ENCODE measurements at regions not wholly inside any gene's neighbourhood (a gene's known extent, or its start where the extent isn't known, plus 50 kb on each side); places are given as distances from the start of the nearest gene placed in this dataset.

GRCh38 chr5:74407701-74408100 lies 232.8 kb downstream of the ENC1 start:
- DNase-seq (ENCODE audit: low read depth) (no peak), FAIRE-seq (no peak)
- no peaks in the 10 kb centered on the region for H3K27me3 ChIP-seq (ENCODE audit: control insufficient read depth, insufficient read depth, low read length)
- H3K4me3 ChIP-seq (ENCODE audit: low read depth, low read length): no peak overlapping the region
- H3K36me3 ChIP-seq (ENCODE audit: control insufficient read depth, insufficient read depth, low read length): no peaks in the 10 kb centered on the region
- TF ChIP-seq CTCF (IDR thresholded peaks at IDR 0.05; ENCODE audit: insufficient read depth, low read length, severe bottlenecking): no peak

GRCh38 chr5:74406844-74407243 lies 233.7 kb downstream of the ENC1 start:
- H3K36me3 ChIP-seq (ENCODE audit: control insufficient read depth, insufficient read depth, low read length): no peaks in the 10 kb centered on the region
- DNase-seq (ENCODE audit: low read depth): no peak
- no peaks in the 10 kb centered on the region for H3K27me3 ChIP-seq (ENCODE audit: control insufficient read depth, insufficient read depth, low read length)
- no peak overlapping the region for H3K4me3 ChIP-seq (ENCODE audit: low read depth, low read length)
- FAIRE-seq: no peak
- TF ChIP-seq CTCF (IDR thresholded peaks at IDR 0.05; ENCODE audit: insufficient read depth, low read length, severe bottlenecking): no peak

GRCh38 chr5:74405593-74405992 lies 234.9 kb downstream of the ENC1 start:
- Histone ChIP-seq H3K27me3 (ENCODE audit: control insufficient read depth, insufficient read depth, low read length) (no peaks in the 10 kb centered on the region), H3K36me3 (ENCODE audit: control insufficient read depth, insufficient read depth, low read length) (no peaks in the 10 kb centered on the region), H3K4me3 (ENCODE audit: low read depth, low read length) (no peak overlapping the region)
- FAIRE-seq: no peak
- no peak for DNase-seq (ENCODE audit: low read depth)
- no peak for TF ChIP-seq CTCF (IDR thresholded peaks at IDR 0.05; ENCODE audit: insufficient read depth, low read length, severe bottlenecking)

GRCh38 chr5:74404574-74405508 lies 235.7 kb downstream of the ENC1 start:
- no peak overlapping the region for H3K4me3 ChIP-seq (ENCODE audit: low read depth, low read length)
- H3K36me3 ChIP-seq (ENCODE audit: control insufficient read depth, insufficient read depth, low read length): no peaks in the 10 kb centered on the region
- DNase-seq (ENCODE audit: low read depth): no peak
- no peaks in the 10 kb centered on the region for H3K27me3 ChIP-seq (ENCODE audit: control insufficient read depth, insufficient read depth, low read length)
- TF ChIP-seq CTCF (IDR thresholded peaks at IDR 0.05; ENCODE audit: insufficient read depth, low read length, severe bottlenecking): no peak
- FAIRE-seq: no peak

- Histone ChIP-seq H3K4me3 (ENCODE audit: low read depth, low read length) (no peak overlapping the region), H3K36me3 (ENCODE audit: control insufficient read depth, insufficient read depth, low read length) (no peaks in the 10 kb centered on the region), H3K27me3 (ENCODE audit: control insufficient read depth, insufficient read depth, low read length) (no peaks in the 10 kb centered on the region)
- FAIRE-seq (no peak), DNase-seq (ENCODE audit: low read depth) (no peak)
- TF ChIP-seq CTCF (IDR thresholded peaks at IDR 0.05; ENCODE audit: insufficient read depth, low read length, severe bottlenecking): no peak
These were observed 236.8 kb downstream of the ENC1 start for GRCh38 chr5:74403771-74404170.

Measured in bronchial epithelial cell (primary cell).